ENCODE measurements at regions not wholly inside any gene's neighbourhood (a gene's known extent, or its start where the extent isn't known, plus 50 kb on each side); places are given as distances from the start of the nearest gene placed in this dataset.

GRCh38 chr19:30791088-30791487, 418.9 kb downstream of the ZNF536 start:
- Histone ChIP-seq H3K27ac (ENCODE audit: insufficient read depth, low read length) (no peak overlapping the region), H2AFZ (ENCODE audit: low read length) (no peak overlapping the region), H3K4me3 (replicated peaks in 1 of 4; ENCODE audit: control extremely low read depth in 1 of 4, insufficient read depth in 1 of 4, low read depth in 3 of 4, low read length in 4 of 4) (no peak overlapping the region), H3K36me3 (ENCODE audit: control insufficient read depth, insufficient read depth, low read length) (no peaks in the 10 kb centered on the region), H3K9ac (ENCODE audit: insufficient read depth, low read length) (no peak overlapping the region), H3K4me1 (ENCODE audit: control insufficient read depth, extremely low read depth, insufficient read depth, low read length) (no peaks in the 10 kb centered on the region), H4K20me1 (ENCODE audit: control insufficient read depth, extremely low read depth, insufficient read depth, low read length) (no peaks in the 10 kb centered on the region), H3K9me3 (ENCODE audit: control insufficient read depth, insufficient read depth, low read depth, low read length) (no peaks in the 10 kb centered on the region), H3K79me2 (ENCODE audit: control insufficient read depth, insufficient read depth, low read length) (no peaks in the 10 kb centered on the region), H3K27me3 (ENCODE audit: control insufficient read depth, insufficient read depth, low read length) (no peaks in the 10 kb centered on the region), H3K4me2 (ENCODE audit: extremely low read depth, insufficient read depth, low read length) (no peak overlapping the region)
- DNase-seq (ENCODE audit: low read depth in 2 of 2): no peak
- TF ChIP-seq CTCF (conservative IDR thresholded peaks at IDR 0.05 in 1 of 2, IDR thresholded peaks at IDR 0.05 in 1 of 2; ENCODE audit: low read depth in 1 of 2, low read length in 2 of 2): no peak
- TF ChIP-seq EZH2 (IDR thresholded peaks at IDR 0.05; ENCODE audit: low read length, missing control alignments): no peak

GRCh38 chr19:30790056-30790680, 418.0 kb downstream of the ZNF536 start:
- Histone ChIP-seq H3K4me1 (ENCODE audit: control insufficient read depth, extremely low read depth, insufficient read depth, low read length) (no peaks in the 10 kb centered on the region), H3K79me2 (ENCODE audit: control insufficient read depth, insufficient read depth, low read length) (no peaks in the 10 kb centered on the region), H3K27ac (ENCODE audit: insufficient read depth, low read length) (no peak overlapping the region), H3K4me3 (replicated peaks in 1 of 4; ENCODE audit: control extremely low read depth in 1 of 4, insufficient read depth in 1 of 4, low read depth in 3 of 4, low read length in 4 of 4) (no peak overlapping the region), H3K27me3 (ENCODE audit: control insufficient read depth, insufficient read depth, low read length) (no peaks in the 10 kb centered on the region), H4K20me1 (ENCODE audit: control insufficient read depth, extremely low read depth, insufficient read depth, low read length) (no peaks in the 10 kb centered on the region), H3K9me3 (ENCODE audit: control insufficient read depth, insufficient read depth, low read depth, low read length) (no peaks in the 10 kb centered on the region), H3K4me2 (ENCODE audit: extremely low read depth, insufficient read depth, low read length) (no peak overlapping the region), H3K9ac (ENCODE audit: insufficient read depth, low read length) (no peak overlapping the region), H3K36me3 (ENCODE audit: control insufficient read depth, insufficient read depth, low read length) (no peaks in the 10 kb centered on the region), H2AFZ (ENCODE audit: low read length) (no peak overlapping the region)
- TF ChIP-seq EZH2 (IDR thresholded peaks at IDR 0.05; ENCODE audit: low read length, missing control alignments) (no peak), CTCF (conservative IDR thresholded peaks at IDR 0.05 in 1 of 2, IDR thresholded peaks at IDR 0.05 in 1 of 2; ENCODE audit: low read depth in 1 of 2, low read length in 2 of 2) (no peak)
- no peak for DNase-seq (ENCODE audit: low read depth in 2 of 2)

GRCh38 chr19:30788105-30788765, 416.1 kb downstream of the ZNF536 start:
- no peak for TF ChIP-seq EZH2 (IDR thresholded peaks at IDR 0.05; ENCODE audit: low read length, missing control alignments)
- no peak for TF ChIP-seq CTCF (conservative IDR thresholded peaks at IDR 0.05 in 1 of 2, IDR thresholded peaks at IDR 0.05 in 1 of 2; ENCODE audit: low read depth in 1 of 2, low read length in 2 of 2)
- Histone ChIP-seq H3K9ac (ENCODE audit: insufficient read depth, low read length) (no peak overlapping the region), H3K4me3 (replicated peaks in 1 of 4; ENCODE audit: control extremely low read depth in 1 of 4, insufficient read depth in 1 of 4, low read depth in 3 of 4, low read length in 4 of 4) (no peak overlapping the region), H3K4me1 (ENCODE audit: control insufficient read depth, extremely low read depth, insufficient read depth, low read length) (no peaks in the 10 kb centered on the region), H2AFZ (ENCODE audit: low read length) (no peak overlapping the region), H4K20me1 (ENCODE audit: control insufficient read depth, extremely low read depth, insufficient read depth, low read length) (no peaks in the 10 kb centered on the region), H3K27ac (ENCODE audit: insufficient read depth, low read length) (no peak overlapping the region), H3K36me3 (ENCODE audit: control insufficient read depth, insufficient read depth, low read length) (no peaks in the 10 kb centered on the region), H3K79me2 (ENCODE audit: control insufficient read depth, insufficient read depth, low read length) (no peaks in the 10 kb centered on the region), H3K27me3 (ENCODE audit: control insufficient read depth, insufficient read depth, low read length) (no peaks in the 10 kb centered on the region), H3K4me2 (ENCODE audit: extremely low read depth, insufficient read depth, low read length) (no peak overlapping the region), H3K9me3 (ENCODE audit: control insufficient read depth, insufficient read depth, low read depth, low read length) (no peaks in the 10 kb centered on the region)
- no peak for DNase-seq (ENCODE audit: low read depth in 2 of 2)

Measured in fibroblast of lung (primary cell).